Stimulated activated CD8-positive, alpha-beta memory T cell treated with anti-CD3 and anti-CD28 coated beads, Interleukin-4, amount 100 ng/mL, for 24 hours (primary cell): ENCODE measurements at regions not wholly inside any gene's neighbourhood (a gene's known extent, or its start where the extent isn't known, plus 50 kb on each side); places are given as distances from the start of the nearest gene placed in this dataset.

Experiments
- DNase-seq: peaks from one replicate; pipeline ENCODE4 v3.0.0-alpha.2; 2020; ENCODE audit warnings: low read depth

GRCh38 chr15:31151301-31152233, 50.0 kb upstream of the TRPM1 start:
- no peak for DNase-seq

GRCh38 chr15:31153531-31153930, 52.0 kb upstream of the TRPM1 start:
- DNase-seq: no peak

- no peak for DNase-seq
These were observed 53.6 kb upstream of the TRPM1 start for GRCh38 chr15:31155151-31155550.

- DNase-seq: no peak
These were observed 54.7 kb upstream of the TRPM1 start for GRCh38 chr15:31156226-31156625.

- no peak for DNase-seq
These were observed 55.3 kb upstream of the TRPM1 start for GRCh38 chr15:31156808-31157207.

- DNase-seq: no peak
These were observed 56.1 kb upstream of the TRPM1 start for GRCh38 chr15:31157644-31158069.

- no peak for DNase-seq
These were observed 57.5 kb upstream of the TRPM1 start for GRCh38 chr15:31158858-31159569.

- no peak for DNase-seq
These were observed 58.3 kb upstream of the TRPM1 start for GRCh38 chr15:31159837-31160236.

- no peak for DNase-seq
These were observed 58.8 kb upstream of the TRPM1 start for GRCh38 chr15:31160297-31160696.

GRCh38 chr15:31160740-31161495, 59.4 kb upstream of the TRPM1 start:
- DNase-seq: no peak

GRCh38 chr15:31161951-31162350, 60.4 kb upstream of the TRPM1 start:
- DNase-seq: no peak

- no peak for DNase-seq
These were observed 61.4 kb upstream of the TRPM1 start for GRCh38 chr15:31162721-31163510.

GRCh38 chr15:31163769-31164572, 62.4 kb upstream of the TRPM1 start:
- no peak for DNase-seq

- DNase-seq: no peak
These were observed 63.0 kb upstream of the TRPM1 start for GRCh38 chr15:31164573-31164912.

- DNase-seq: no peak
These were observed 68.0 kb upstream of the TRPM1 start for GRCh38 chr15:31169558-31169957.

- DNase-seq: no peak
These were observed 70.2 kb upstream of the TRPM1 start for GRCh38 chr15:31171731-31172130.

- no peak for DNase-seq
These were observed 71.1 kb upstream of the TRPM1 start for GRCh38 chr15:31172606-31173005.

- no peak for DNase-seq
These were observed 72.4 kb upstream of the TRPM1 start for GRCh38 chr15:31173790-31174450.

GRCh38 chr15:31175484-31175883, 74.0 kb upstream of the TRPM1 start:
- DNase-seq: no peak

GRCh38 chr15:31177951-31178350, 76.4 kb upstream of the TRPM1 start:
- no peak for DNase-seq
